ENCODE measurements at regions not wholly inside any gene's neighbourhood (a gene's known extent, or its start where the extent isn't known, plus 50 kb on each side); places are given as distances from the start of the nearest gene placed in this dataset.
A peak's percentile ranks its signal among the peaks of the same experiment; 100 is the strongest.

GRCh38 chr16:26969589-26970231, 97.0 kb upstream of the C16orf82 start (continued):
- TF ChIP-seq, protein P1, sequence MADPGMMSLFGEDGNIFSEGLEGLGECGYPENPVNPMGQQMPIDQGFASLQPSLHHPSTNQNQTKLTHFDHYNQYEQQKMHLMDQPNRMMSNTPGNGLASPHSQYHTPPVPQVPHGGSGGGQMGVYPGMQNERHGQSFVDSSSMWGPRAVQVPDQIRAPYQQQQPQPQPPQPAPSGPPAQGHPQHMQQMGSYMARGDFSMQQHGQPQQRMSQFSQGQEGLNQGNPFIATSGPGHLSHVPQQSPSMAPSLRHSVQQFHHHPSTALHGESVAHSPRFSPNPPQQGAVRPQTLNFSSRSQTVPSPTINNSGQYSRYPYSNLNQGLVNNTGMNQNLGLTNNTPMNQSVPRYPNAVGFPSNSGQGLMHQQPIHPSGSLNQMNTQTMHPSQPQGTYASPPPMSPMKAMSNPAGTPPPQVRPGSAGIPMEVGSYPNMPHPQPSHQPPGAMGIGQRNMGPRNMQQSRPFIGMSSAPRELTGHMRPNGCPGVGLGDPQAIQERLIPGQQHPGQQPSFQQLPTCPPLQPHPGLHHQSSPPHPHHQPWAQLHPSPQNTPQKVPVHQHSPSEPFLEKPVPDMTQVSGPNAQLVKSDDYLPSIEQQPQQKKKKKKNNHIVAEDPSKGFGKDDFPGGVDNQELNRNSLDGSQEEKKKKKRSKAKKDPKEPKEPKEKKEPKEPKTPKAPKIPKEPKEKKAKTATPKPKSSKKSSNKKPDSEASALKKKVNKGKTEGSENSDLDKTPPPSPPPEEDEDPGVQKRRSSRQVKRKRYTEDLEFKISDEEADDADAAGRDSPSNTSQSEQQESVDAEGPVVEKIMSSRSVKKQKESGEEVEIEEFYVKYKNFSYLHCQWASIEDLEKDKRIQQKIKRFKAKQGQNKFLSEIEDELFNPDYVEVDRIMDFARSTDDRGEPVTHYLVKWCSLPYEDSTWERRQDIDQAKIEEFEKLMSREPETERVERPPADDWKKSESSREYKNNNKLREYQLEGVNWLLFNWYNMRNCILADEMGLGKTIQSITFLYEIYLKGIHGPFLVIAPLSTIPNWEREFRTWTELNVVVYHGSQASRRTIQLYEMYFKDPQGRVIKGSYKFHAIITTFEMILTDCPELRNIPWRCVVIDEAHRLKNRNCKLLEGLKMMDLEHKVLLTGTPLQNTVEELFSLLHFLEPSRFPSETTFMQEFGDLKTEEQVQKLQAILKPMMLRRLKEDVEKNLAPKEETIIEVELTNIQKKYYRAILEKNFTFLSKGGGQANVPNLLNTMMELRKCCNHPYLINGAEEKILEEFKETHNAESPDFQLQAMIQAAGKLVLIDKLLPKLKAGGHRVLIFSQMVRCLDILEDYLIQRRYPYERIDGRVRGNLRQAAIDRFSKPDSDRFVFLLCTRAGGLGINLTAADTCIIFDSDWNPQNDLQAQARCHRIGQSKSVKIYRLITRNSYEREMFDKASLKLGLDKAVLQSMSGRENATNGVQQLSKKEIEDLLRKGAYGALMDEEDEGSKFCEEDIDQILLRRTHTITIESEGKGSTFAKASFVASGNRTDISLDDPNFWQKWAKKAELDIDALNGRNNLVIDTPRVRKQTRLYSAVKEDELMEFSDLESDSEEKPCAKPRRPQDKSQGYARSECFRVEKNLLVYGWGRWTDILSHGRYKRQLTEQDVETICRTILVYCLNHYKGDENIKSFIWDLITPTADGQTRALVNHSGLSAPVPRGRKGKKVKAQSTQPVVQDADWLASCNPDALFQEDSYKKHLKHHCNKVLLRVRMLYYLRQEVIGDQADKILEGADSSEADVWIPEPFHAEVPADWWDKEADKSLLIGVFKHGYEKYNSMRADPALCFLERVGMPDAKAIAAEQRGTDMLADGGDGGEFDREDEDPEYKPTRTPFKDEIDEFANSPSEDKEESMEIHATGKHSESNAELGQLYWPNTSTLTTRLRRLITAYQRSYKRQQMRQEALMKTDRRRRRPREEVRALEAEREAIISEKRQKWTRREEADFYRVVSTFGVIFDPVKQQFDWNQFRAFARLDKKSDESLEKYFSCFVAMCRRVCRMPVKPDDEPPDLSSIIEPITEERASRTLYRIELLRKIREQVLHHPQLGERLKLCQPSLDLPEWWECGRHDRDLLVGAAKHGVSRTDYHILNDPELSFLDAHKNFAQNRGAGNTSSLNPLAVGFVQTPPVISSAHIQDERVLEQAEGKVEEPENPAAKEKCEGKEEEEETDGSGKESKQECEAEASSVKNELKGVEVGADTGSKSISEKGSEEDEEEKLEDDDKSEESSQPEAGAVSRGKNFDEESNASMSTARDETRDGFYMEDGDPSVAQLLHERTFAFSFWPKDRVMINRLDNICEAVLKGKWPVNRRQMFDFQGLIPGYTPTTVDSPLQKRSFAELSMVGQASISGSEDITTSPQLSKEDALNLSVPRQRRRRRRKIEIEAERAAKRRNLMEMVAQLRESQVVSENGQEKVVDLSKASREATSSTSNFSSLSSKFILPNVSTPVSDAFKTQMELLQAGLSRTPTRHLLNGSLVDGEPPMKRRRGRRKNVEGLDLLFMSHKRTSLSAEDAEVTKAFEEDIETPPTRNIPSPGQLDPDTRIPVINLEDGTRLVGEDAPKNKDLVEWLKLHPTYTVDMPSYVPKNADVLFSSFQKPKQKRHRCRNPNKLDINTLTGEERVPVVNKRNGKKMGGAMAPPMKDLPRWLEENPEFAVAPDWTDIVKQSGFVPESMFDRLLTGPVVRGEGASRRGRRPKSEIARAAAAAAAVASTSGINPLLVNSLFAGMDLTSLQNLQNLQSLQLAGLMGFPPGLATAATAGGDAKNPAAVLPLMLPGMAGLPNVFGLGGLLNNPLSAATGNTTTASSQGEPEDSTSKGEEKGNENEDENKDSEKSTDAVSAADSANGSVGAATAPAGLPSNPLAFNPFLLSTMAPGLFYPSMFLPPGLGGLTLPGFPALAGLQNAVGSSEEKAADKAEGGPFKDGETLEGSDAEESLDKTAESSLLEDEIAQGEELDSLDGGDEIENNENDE (IDR thresholded peaks at IDR 0.05; ENCODE audit: low read depth, low read length): no peak
- no peak for TF ChIP-seq THAP7 (CRISPR knock-in tag; IDR thresholded peaks at IDR 0.05)
- TF ChIP-seq EGR1 (conservative IDR thresholded peaks at IDR 0.05): no peak
- peak in 1 of 2 experiments; percentile 76; a peak in 1 of 4 replicates for TF ChIP-seq SRF (CRISPR knock-in tag; IDR thresholded peaks at IDR 0.05)
- no peak for TF ChIP-seq ZFP30 (CRISPR knock-in tag; IDR thresholded peaks at IDR 0.05; ENCODE audit: borderline replicate concordance)
- TF ChIP-seq TAF1 (IDR thresholded peaks at IDR 0.05; ENCODE audit: control insufficient read depth, extremely low read depth, insufficient read depth, low read length, severe bottlenecking): no peak
- TF ChIP-seq LEF1 (IDR thresholded peaks at IDR 0.05): no peak
- TF ChIP-seq ZNF3 (CRISPR knock-in tag; IDR thresholded peaks at IDR 0.05): no peak
- no peak for TF ChIP-seq BCLAF1 (IDR thresholded peaks at IDR 0.05; ENCODE audit: borderline replicate concordance in 1 of 2, control insufficient read depth in 1 of 2, low read depth in 2 of 2, low read length in 1 of 2)
- no peak for TF ChIP-seq HMG20A (CRISPR knock-in tag; conservative IDR thresholded peaks at IDR 0.05)
- TF ChIP-seq, protein P2, sequence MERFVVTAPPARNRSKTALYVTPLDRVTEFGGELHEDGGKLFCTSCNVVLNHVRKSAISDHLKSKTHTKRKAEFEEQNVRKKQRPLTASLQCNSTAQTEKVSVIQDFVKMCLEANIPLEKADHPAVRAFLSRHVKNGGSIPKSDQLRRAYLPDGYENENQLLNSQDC (CRISPR knock-in tag; IDR thresholded peaks at IDR 0.05): no peak
